Uterus (tissue), 2 donors: ENCODE measurements at regions not wholly inside any gene's neighbourhood (a gene's known extent, or its start where the extent isn't known, plus 50 kb on each side); places are given as distances from the start of the nearest gene placed in this dataset.

Experiments used
- POLR2A ChIP-seq, 2 donors: fragments of 450-650 bp; IDR thresholded peaks; one replicate each; pipeline ENCODE4 v1.6.1; 2016; ENCODE audit warnings: antibody characterized with exemption in 2 of 2, mild to moderate bottlenecking in 1 of 2, moderate library complexity in 1 of 2
- TF ChIP-seq, protein P1 (sequence below), 4 experiments: fragments of 200-600 bp in 2 of 4; fragments of 450-650 bp in 2 of 4; sonication (generic) in 2 of 4; IDR thresholded peaks; one replicate each; pipeline ENCODE4 v1.5.1; 2016 to 2019; ENCODE audit warnings: antibody characterized with exemption in 4 of 4, mild to moderate bottlenecking in 2 of 4, moderate library complexity in 1 of 4

DNA sequence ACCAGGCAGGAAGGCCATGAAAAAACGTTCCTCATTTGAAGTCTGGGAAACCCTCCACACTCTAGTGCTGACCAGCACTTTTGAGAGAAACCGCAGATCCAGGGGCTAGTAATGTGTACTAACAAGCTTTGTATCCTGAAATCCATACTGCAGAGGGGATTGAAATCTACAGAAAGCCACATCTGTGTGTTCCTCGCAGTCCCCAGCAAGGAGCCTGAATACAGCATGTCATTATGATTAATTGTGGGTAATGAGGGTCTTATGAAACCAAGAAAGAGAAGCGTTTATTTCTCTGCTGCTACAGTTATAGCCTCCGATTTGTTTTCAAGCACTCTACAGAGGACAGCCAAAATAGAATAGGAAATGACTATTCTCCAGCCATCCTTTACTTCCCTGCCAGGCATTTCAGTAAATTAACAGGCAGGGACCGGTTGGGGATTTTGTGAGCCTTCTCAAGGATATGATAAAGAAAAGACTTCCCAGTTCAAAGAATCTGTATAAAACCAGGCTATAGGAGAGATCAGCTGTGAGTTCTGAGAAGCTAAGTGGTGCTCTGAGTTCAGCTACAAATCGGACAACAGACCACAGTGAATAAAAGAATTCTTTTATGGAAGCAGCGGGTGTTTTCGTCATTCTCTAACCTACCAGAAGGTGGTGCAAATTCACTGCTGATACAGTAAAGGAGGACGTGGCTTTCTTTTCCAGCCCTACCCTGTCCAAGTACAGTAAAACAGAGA lies 133.4 kb downstream of the INSIG2 start:
- TF ChIP-seq, protein P1, sequence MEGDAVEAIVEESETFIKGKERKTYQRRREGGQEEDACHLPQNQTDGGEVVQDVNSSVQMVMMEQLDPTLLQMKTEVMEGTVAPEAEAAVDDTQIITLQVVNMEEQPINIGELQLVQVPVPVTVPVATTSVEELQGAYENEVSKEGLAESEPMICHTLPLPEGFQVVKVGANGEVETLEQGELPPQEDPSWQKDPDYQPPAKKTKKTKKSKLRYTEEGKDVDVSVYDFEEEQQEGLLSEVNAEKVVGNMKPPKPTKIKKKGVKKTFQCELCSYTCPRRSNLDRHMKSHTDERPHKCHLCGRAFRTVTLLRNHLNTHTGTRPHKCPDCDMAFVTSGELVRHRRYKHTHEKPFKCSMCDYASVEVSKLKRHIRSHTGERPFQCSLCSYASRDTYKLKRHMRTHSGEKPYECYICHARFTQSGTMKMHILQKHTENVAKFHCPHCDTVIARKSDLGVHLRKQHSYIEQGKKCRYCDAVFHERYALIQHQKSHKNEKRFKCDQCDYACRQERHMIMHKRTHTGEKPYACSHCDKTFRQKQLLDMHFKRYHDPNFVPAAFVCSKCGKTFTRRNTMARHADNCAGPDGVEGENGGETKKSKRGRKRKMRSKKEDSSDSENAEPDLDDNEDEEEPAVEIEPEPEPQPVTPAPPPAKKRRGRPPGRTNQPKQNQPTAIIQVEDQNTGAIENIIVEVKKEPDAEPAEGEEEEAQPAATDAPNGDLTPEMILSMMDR (IDR thresholded peaks at IDR 0.05) = peak; percentile 29 to 52 (median 39)
- TF ChIP-seq POLR2A (IDR thresholded peaks at IDR 0.05) = no peak
